ENCODE measurements at regions not wholly inside any gene's neighbourhood (a gene's known extent, or its start where the extent isn't known, plus 50 kb on each side); places are given as distances from the start of the nearest gene placed in this dataset.

GRCh38 chr6:48490658-48491057 lies 379.7 kb upstream of the PTCHD4 start:
- no peak overlapping the region for H3K9ac ChIP-seq (ENCODE audit: low read length)
- no peaks in the 10 kb centered on the region for H3K79me2 ChIP-seq (ENCODE audit: insufficient read depth, low read length)
- no peaks in the 10 kb centered on the region for H3F3A ChIP-seq (ENCODE audit: insufficient read depth, low read length)
- H3K9me3 ChIP-seq (ENCODE audit: low read length), result no peaks in the 10 kb centered on the region
- no peaks in the 10 kb centered on the region for H3K4me1 ChIP-seq (ENCODE audit: insufficient read depth, low read length, severe bottlenecking)
- TF ChIP-seq EZH2 (IDR thresholded peaks at IDR 0.05; ENCODE audit: borderline replicate concordance, low read length) (no peak), CTCF (IDR thresholded peaks at IDR 0.05; ENCODE audit: low read length) (no peak)
- no peaks in the 10 kb centered on the region for H3K9me2 ChIP-seq (ENCODE audit: low read depth, low read length)
- H3K36me3 ChIP-seq (ENCODE audit: insufficient read depth, low read length), result no peaks in the 10 kb centered on the region
- no peak overlapping the region for H3K4me3 ChIP-seq (ENCODE audit: low read depth, low read length, poor library complexity, severe bottlenecking)
- no peak overlapping the region for H2AFZ ChIP-seq (ENCODE audit: low read length)
- H3K4me2 ChIP-seq (ENCODE audit: low read length), result no peak overlapping the region
- H4K20me1 ChIP-seq (ENCODE audit: insufficient read depth, low read length), result no peaks in the 10 kb centered on the region
- no peak overlapping the region for H3K27ac ChIP-seq (ENCODE audit: low read depth, low read length, poor library complexity, severe bottlenecking)
- H3K27me3 ChIP-seq (ENCODE audit: insufficient read depth, low read length), result no peaks in the 10 kb centered on the region

GRCh38 chr6:48486876-48487275 lies 375.9 kb upstream of the PTCHD4 start:
- H3K27ac ChIP-seq (ENCODE audit: low read depth, low read length, poor library complexity, severe bottlenecking), result no peak overlapping the region
- H3K36me3 ChIP-seq (ENCODE audit: insufficient read depth, low read length), result no peaks in the 10 kb centered on the region
- H4K20me1 ChIP-seq (ENCODE audit: insufficient read depth, low read length), result no peaks in the 10 kb centered on the region
- no peaks in the 10 kb centered on the region for H3F3A ChIP-seq (ENCODE audit: insufficient read depth, low read length)
- H3K79me2 ChIP-seq (ENCODE audit: insufficient read depth, low read length), result no peaks in the 10 kb centered on the region
- H3K9me2 ChIP-seq (ENCODE audit: low read depth, low read length), result no peaks in the 10 kb centered on the region
- H3K4me2 ChIP-seq (ENCODE audit: low read length), result no peak overlapping the region
- no peak for TF ChIP-seq EZH2 (IDR thresholded peaks at IDR 0.05; ENCODE audit: borderline replicate concordance, low read length)
- no peak for TF ChIP-seq CTCF (IDR thresholded peaks at IDR 0.05; ENCODE audit: low read length)
- H3K9me3 ChIP-seq (ENCODE audit: low read length), result no peaks in the 10 kb centered on the region
- H3K4me3 ChIP-seq (ENCODE audit: low read depth, low read length, poor library complexity, severe bottlenecking), result no peak overlapping the region
- H3K9ac ChIP-seq (ENCODE audit: low read length), result no peak overlapping the region
- H2AFZ ChIP-seq (ENCODE audit: low read length), result no peak overlapping the region
- H3K4me1 ChIP-seq (ENCODE audit: insufficient read depth, low read length, severe bottlenecking), result no peaks in the 10 kb centered on the region
- no peaks in the 10 kb centered on the region for H3K27me3 ChIP-seq (ENCODE audit: insufficient read depth, low read length)

GRCh38 chr6:48486373-48486772 lies 375.4 kb upstream of the PTCHD4 start:
- TF ChIP-seq EZH2 (IDR thresholded peaks at IDR 0.05; ENCODE audit: borderline replicate concordance, low read length), result no peak
- no peak for TF ChIP-seq CTCF (IDR thresholded peaks at IDR 0.05; ENCODE audit: low read length)
- Histone ChIP-seq H3K27me3 (ENCODE audit: insufficient read depth, low read length) (no peaks in the 10 kb centered on the region), H3K9ac (ENCODE audit: low read length) (no peak overlapping the region), H3K27ac (ENCODE audit: low read depth, low read length, poor library complexity, severe bottlenecking) (no peak overlapping the region), H3K9me2 (ENCODE audit: low read depth, low read length) (no peaks in the 10 kb centered on the region), H3F3A (ENCODE audit: insufficient read depth, low read length) (no peaks in the 10 kb centered on the region), H2AFZ (ENCODE audit: low read length) (no peak overlapping the region), H3K4me1 (ENCODE audit: insufficient read depth, low read length, severe bottlenecking) (no peaks in the 10 kb centered on the region), H4K20me1 (ENCODE audit: insufficient read depth, low read length) (no peaks in the 10 kb centered on the region), H3K36me3 (ENCODE audit: insufficient read depth, low read length) (no peaks in the 10 kb centered on the region), H3K4me2 (ENCODE audit: low read length) (no peak overlapping the region), H3K79me2 (ENCODE audit: insufficient read depth, low read length) (no peaks in the 10 kb centered on the region), H3K4me3 (ENCODE audit: low read depth, low read length, poor library complexity, severe bottlenecking) (no peak overlapping the region), H3K9me3 (ENCODE audit: low read length) (no peaks in the 10 kb centered on the region)

All from OCI-LY1 (cell line).